ENCODE measurements at regions not wholly inside any gene's neighbourhood (a gene's known extent, or its start where the extent isn't known, plus 50 kb on each side); places are given as distances from the start of the nearest gene placed in this dataset.

- TF ChIP-seq CTCF (IDR thresholded peaks at IDR 0.05; ENCODE audit: low read depth, low read length) = no peak
- no peak for TF ChIP-seq EZH2phosphoT487 (IDR thresholded peaks at IDR 0.05; ENCODE audit: low read depth)
These were observed 948.4 kb downstream of the TUBA3C start for GRCh38 chr13:18232994-18233782.
